ENCODE measurements at regions not wholly inside any gene's neighbourhood (a gene's known extent, or its start where the extent isn't known, plus 50 kb on each side); places are given as distances from the start of the nearest gene placed in this dataset.

- TF ChIP-seq ZC3H10 (CRISPR knock-in tag; IDR thresholded peaks at IDR 0.05) (no peak), PATZ1 (CRISPR knock-in tag; IDR thresholded peaks at IDR 0.05; ENCODE audit: borderline replicate concordance) (no peak), ZFP3 (CRISPR knock-in tag; IDR thresholded peaks at IDR 0.05) (no peak), GLIS3 (CRISPR knock-in tag; IDR thresholded peaks at IDR 0.05) (no peak)
Observed at GRCh38 chr13:42405665-42406390, 133.9 kb downstream of the AKAP11 start.

Data from SK-N-SH treated with all-trans-retinoic acid at 6 μM for 48 hours (cell line).